GM12873 (cell line): ENCODE measurements at regions not wholly inside any gene's neighbourhood (a gene's known extent, or its start where the extent isn't known, plus 50 kb on each side); places are given as distances from the start of the nearest gene placed in this dataset.

ENCODE experiments used
- TF ChIP-seq, protein P1 (sequence below): IDR thresholded peaks from 2 replicates; pipeline ENCODE4 v1.5.1; 2012; ENCODE audit warnings: low read depth, mild to moderate bottlenecking, moderate library complexity, low read length, control low read depth; ENCODE audit not compliant: insufficient read depth; ENCODE audit errors: missing control alignments

DNA sequence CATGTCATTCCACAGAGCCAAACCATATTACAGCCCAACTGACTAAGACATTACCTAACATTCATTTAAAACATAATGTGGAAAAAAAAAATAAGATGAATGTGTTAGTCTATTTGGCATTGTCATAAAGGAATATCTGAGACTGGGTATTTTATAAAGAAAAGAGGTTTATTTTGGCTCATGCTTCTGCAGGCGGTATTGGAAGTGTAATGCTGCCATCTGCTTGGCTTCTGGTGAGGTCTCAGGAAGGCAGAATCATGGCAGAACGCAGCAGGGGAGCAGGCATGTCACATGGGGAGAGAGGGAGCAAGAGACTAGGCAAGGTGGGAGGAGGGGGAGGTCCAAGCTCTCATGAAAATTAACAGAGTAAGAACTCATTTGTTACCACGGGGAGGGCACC lies 504.8 kb upstream of the LRATD1 start:
- TF ChIP-seq, protein P1, sequence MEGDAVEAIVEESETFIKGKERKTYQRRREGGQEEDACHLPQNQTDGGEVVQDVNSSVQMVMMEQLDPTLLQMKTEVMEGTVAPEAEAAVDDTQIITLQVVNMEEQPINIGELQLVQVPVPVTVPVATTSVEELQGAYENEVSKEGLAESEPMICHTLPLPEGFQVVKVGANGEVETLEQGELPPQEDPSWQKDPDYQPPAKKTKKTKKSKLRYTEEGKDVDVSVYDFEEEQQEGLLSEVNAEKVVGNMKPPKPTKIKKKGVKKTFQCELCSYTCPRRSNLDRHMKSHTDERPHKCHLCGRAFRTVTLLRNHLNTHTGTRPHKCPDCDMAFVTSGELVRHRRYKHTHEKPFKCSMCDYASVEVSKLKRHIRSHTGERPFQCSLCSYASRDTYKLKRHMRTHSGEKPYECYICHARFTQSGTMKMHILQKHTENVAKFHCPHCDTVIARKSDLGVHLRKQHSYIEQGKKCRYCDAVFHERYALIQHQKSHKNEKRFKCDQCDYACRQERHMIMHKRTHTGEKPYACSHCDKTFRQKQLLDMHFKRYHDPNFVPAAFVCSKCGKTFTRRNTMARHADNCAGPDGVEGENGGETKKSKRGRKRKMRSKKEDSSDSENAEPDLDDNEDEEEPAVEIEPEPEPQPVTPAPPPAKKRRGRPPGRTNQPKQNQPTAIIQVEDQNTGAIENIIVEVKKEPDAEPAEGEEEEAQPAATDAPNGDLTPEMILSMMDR: no peak

DNA sequence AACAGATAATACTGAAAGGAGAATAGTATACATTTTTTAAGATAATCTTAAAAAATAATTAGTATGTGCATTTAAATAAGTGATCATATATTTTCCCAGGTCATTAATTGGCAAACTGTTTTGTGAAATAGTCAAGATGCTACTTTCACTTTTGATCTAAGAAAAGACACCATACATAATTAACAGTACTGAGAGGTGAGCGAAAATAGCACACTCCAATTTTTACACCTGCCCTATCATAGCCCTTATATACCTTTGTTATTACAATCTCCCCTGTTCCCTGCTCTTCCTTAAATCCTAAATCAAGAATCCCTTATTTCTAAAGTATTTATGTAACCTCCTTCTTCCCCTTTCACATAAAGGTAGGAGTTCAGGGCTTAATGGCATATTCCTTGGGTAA lies 500.1 kb upstream of the LRATD1 start:
- TF ChIP-seq, protein P1: no peak

DNA sequence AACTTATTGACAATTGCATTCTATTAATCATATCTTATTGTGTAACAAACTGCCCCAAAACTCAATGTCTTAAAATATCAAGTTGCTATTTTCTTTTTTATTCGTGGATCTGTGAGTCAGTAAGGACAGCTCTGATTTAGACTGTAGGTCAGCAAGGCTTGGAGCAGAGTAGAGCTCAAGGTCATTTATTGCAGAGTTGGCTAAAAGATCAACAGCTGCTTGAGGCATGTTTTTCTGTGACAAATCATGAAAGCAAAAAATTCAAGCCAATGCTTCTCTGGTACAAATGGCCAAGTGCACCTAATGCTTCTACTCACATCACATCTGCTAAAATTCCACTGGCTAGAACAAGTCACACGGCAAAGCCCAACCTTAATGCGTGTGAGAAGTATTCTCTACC lies 497.7 kb upstream of the LRATD1 start:
- TF ChIP-seq, protein P1: no peak

DNA sequence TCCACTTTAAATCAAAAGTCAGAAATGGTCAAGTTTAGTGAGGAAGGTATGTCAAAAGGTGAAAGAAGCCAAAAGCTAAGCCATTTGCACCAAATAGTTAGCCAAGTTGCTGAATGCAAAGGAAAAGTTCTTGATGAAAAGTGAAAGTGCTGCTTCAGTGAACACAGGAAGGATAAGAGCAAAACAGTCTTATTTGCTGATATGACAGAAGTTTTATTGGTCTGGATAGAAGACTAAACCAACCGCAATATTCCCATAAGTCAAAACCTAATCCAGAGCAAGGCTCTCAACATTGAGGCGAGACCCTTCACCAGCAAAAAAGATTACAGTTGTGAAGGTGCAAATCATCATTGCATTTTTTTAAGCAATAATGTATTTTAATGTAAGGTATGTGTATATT lies 496.5 kb upstream of the LRATD1 start:
- TF ChIP-seq, protein P1: no peak

DNA sequence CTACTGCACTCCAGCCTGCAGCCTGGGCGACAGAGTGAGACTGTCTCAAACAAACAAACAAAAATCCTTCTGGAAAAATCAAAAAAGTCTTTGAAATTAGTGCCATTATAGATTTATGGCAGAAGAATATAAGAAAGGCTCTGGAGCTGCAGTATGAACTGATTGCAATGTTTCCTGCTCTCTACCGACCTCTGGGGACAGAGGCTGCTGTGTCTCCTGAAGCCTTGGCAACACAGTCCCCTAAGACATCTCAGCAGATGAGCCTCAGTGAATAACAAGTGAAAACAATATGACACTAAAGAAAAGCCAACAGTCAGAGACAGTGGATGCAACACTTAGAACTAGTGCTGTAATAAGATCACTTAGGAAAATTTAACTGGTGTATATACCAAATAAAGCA lies 494.9 kb upstream of the LRATD1 start:
- TF ChIP-seq, protein P1: no peak

DNA sequence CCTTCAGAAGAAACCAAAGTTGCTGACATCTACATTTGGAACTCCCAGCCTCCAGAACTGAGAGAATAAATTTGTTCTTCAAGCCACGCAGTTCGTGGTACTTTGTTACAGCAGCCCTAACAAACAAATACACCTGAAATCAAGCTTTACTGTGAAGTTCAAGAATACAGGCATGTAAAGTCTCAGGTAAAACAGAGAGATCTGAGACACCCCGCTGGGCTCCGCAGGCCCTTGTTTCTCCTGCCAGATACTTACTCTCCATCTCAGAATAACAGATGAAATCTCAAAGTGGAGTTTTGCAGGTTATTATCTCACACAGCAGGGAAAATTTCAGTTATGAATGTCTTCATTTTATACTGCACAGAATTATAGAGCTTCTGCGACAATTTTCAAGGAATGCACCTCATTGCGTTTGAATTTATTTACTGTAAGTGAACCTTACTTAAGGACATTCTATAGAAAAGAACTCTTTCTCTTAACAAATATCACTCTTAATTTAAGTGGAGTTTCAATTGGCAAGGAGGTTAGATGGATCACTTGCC lies 492.4 kb upstream of the LRATD1 start:
- TF ChIP-seq, protein P1: no peak

DNA sequence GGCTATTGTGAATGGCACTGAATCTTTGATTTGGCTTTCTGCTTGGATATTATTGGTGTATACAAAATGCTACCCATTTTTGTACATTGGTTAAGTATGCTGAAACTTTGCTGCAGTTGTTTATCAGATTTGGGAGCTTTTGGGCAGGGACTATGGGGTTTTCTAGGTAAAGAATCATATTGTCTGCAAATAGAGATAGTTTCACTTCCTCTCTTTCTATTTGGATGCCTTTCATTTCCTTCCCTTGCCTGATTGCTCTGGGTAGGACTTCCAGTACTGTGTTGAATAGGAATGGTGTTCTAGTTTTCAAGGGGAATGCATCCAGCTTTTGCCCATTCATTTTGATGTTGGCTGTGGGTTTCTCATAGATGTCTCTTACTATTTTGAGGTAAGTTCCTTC lies 489.1 kb upstream of the LRATD1 start:
- TF ChIP-seq, protein P1: no peak
